Stimulated activated CD8-positive, alpha-beta memory T cell treated with anti-CD3 and anti-CD28 coated beads, Interleukin-7, amount 100 ng/mL, for 48 hours (primary cell): ENCODE measurements at regions not wholly inside any gene's neighbourhood (a gene's known extent, or its start where the extent isn't known, plus 50 kb on each side); places are given as distances from the start of the nearest gene placed in this dataset.

Experiments used
- DNase-seq, 2 donors: peaks; one replicate each; pipeline ENCODE4 v3.0.0-alpha.2; 2020; ENCODE audit warnings: low read depth in 1 of 2; ENCODE audit errors: extremely low read depth in 1 of 2

DNA sequence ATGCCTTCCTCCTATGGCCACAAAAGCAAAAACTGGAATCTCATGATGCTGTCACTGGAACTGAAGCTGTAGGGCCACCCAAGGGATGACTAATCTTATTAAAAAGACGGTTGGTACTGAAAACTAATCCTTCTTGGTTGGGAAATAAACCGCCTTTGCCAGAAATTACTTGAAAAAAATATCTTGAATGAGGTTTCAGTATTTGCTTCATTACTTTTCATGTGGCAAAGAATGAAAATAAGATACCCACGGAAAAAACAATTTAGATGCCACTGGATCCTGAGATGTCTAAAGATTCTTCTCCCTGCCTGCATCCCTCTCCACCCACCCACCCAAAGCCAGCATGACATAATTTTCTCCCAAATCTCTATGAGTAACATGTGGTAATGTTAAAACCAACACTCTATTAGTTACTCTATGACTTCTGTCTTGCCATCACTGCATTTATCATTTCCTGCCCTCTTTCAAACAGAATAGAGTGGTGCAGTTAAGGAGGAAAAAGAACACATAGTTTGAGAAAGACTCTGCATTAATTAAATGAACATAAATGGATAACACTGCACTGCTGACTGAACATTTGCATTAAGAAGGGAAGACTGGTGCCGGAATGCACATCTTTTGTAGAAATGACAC lies 111.8 kb upstream of the DPH6 start:
- peak in 1 of 2 donors; percentile 21 for DNase-seq

DNA sequence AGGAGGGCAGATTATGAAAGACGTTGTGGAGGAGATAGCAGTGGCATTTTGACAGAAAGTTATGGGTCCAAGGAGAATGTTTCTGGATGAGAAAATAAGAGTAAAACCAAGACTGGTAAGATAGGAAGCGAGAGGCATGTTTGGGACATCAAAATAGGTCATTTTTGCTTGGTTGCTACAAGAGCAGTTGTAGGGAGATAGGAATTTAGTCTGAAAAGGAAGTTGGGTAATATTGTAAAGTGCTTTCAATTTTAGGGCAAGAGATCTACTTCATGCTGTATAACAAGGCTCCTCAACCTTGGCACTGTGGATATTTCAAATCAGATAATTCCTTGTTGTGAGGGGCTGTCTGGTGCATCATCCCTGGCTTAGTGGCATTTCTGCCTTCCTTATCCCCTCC lies 118.0 kb upstream of the DPH6 start:
- DNase-seq, result no peak

DNA sequence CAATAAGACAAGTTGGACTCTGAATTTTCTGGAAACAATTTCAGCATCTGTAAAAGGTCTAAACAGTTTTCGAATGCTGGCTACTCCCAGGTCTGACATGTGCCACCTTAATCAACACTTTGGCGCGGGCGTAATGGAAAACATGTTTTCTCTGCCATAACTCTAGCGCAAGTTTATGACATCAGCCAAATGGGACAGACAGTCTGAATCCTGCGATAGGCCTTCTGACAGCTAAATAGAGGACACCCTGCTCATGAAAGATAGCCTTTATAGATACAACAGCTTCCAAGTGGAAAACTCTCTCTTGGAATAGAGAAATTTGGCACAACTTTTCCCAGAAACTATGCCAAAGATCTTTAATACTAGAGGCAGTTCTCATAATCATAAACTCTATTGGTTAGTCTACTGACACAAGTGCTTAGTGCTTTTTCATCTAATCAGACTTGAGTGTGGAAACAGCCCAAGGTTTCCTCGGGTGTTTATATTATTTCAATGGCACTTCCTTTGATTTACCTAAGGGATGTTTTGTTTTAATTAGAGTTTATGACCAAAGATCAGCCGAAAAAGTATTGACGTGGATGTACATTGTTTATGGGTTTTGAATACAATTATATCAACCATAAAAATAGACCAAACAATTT lies 120.1 kb upstream of the DPH6 start:
- no peak for DNase-seq

DNA sequence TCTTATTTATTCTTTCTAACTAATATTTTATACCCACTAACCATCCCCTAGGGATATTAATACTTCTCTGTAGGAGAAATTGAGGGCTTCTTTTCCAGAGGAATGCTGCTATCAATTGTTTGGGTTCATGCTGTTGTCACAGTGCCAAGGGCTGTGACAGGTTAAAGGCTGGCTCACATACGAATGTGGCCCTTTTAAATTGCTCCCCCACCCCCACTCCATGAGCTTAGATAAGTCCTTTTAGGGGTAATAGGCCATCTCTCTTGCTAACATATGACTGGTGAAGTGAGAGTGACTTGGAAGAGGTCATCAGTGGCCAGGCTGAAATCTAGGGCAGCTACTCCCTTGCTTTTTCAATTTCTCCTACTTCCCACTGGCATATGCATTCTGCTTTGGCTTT lies 121.9 kb upstream of the DPH6 start:
- DNase-seq, result no peak

DNA sequence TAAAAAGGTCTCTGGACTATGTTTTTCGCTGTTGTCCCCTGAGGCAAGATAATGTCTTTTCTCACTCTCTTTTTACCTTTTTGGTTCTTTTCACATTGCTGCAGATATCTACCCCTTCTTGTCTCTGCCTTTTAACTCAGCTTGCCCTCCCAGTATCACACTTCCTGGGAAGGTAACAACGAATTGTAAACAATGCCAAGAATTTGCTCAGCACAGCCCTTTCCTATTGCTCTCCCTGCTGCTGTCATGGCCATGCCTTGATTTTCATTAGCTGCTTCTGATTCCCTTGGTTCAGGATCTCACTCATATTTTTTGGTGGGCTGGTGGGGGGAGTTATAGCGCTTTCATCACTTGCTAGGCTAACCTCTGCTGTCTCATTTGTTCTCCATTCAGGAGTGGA lies 123.1 kb upstream of the DPH6 start:
- DNase-seq, result no peak

DNA sequence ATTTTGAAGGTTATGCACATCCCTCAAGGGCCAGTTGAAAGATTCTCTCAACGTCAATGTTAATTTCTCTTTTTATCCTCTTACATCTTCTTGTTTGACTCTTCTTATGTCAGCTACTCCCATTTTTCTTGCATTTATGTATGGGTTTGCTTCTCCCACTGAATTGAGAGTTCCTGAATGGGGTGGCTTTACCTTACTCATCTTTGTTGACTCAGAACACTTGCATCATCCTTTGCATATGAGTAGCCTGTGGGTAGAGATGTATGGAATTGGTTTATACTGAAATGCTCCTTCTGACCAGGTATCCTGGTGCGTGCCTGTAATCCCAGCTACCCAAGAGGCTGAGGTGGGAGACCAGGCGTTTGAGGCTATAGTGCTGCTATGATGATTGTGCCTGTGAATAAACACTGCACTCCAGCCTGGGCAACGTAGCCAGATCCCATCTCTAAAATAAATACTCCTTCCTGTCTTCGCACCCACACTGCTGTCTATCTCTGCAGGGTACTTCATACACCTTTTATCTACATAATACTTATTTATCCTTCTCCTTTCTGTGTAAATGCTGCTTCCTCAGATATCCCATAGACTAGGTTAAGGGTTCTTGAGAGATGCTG lies 123.6 kb upstream of the DPH6 start:
- DNase-seq, result no peak

DNA sequence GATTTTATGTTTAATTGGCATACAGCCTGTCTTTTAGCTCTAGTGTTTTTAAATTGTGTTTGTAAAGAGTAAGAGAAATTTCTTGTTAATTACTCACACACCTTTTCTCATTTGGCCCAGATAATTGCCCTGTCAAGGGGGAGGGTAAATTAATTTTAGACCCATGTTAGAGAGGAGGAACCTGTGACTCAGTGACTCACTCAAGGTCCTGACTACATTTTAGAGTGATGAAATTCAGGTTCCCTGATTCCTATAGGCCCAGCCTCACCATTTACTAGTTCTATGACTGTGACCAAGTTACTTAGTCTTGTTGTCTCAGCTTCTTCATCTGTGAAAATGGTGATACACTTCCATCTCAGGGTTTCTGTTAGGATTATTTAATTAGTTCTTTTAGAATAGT lies 125.2 kb upstream of the DPH6 start:
- DNase-seq, result no peak

DNA sequence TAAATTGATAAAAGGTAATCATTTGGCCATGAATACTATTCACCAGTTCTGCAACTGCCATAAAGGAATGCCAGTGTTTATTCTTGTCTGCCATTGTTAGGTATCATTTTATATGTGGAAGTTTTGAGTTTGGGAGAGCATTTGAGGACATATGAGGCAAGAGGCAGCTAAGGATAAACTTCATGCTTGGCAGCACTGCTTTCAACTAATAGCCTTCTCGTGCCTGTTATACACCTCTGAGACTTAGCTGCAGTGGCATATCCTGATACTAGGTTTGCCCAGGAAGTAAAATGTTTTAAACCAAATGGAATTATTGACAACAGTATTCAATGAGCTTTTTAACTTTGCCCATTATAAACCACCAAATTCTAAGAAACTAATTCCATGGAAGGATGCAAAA lies 126.0 kb upstream of the DPH6 start:
- DNase-seq, result no peak

DNA sequence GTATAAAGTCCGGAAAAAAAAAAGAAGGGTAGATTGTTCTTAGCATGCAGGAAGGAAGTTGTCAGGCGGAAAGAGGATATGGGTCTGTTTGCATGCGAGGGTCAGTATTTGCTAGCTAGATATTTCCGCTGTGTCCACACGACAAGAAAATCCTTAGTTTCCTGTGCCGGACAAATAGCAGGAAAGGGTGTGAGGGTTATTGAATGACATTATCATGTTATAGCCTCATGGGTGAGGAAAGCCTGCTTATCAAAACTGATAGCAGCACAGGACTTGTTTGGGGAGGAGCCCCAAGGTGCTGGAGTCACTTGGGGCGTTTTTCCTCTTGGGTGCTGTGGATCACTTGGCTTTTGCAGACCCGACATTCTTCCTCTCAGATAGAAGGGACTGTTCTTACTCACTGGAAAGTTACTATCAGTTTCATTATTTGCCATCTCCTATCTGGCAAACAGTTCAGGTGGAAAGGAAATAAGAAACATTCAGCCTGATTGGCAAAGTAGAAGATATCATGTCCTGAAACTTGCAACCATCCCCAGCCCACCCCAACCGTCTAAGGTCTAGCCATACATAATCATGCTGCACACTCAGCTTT lies 127.2 kb upstream of the DPH6 start:
- no peak for DNase-seq

DNA sequence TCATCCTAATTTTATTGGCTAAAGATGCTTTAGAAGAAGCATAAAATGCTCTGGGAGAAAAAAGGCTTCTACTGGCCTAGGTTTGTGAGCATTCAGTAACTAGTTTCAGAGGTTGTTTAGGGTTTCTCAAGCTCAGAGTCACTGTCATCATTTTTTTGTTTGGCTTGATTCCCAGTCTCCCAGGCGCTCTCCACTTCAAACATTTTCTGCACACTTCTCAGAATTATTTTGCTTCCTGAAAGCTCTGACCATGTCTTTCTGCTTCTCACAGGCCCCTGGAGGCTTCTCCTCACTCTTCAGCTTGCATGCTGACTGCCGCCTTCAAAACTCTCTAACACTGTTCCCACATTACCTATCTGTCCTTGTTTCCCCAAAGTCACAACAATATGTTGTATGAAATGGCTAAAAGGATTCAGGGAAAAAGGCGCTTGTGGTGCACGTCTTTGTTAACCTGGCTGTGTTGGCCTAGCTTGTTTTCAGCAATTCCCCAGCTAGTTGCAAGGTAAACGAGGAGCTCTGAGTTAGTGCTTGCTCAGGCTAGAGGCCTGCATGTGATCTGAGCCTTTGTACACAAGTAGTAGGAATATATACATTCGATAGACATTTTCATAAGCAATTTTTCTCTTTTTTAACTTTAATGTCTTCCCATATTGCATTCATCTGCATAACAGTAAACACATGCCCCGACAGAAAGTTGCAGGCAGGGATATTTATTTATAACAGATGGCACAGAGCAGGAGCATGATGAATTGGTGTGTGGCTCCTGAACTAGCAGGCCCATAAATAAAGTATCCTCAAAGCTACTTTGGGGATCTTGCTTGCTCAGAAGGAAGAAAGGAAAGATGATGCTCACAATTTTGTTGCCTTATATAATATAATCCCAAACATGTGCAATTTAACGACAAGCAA lies 129.2 kb upstream of the DPH6 start:
- no peak for DNase-seq

DNA sequence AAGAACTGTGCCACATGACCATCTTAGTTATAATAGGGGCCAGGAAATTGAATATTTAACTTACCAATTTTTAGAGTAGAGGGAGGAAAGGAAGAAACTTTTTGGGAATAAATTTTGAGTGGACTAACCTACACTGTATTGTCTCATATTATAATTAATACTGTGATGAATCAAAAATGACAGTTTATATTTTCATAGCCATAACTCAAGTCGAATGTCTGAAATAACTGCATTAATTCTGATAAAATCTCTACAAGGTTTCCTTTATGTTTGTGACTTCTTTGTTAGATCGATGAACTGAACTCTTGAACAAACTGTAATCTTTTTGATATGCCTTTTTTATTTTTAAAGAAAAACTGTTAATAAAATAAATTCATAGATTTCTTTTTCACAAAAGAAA lies 132.8 kb upstream of the DPH6 start:
- DNase-seq, result no peak

DNA sequence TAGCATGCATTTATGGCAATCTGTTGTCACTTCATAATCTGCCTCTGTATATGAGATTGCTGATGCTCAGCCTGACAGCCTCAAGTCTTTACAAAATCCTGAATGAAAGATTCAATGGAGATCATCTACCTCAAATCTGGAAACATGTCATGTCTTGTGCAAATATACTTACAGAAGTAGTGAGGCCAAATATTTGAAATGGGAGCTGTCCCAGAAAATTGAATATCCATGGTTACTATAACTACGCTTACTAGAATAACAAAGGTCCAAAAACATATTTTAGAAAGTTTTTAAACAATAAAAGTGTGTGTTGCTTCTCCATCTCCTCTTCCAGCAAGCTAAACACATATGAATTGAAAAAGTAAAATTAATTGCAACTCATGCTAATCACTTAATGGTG lies 133.2 kb upstream of the DPH6 start:
- no peak for DNase-seq

DNA sequence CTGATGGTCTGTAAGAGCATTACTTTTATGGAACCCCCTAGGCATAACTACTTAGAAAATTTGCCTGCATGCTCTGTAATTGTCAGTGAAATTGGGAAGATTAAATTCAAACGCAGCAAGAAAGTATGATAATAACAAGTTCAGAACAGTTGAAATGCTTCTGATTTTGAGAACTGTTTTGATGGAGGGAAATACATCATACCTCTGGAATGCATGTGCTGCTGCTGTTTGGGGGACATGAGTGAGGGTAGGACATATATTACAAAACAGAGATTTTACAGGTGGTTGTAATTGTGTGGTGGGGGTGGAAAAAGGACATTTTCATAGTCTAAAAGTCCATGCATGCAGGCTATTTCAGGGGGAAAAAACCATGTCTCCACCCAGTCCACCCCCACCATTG lies 135.0 kb upstream of the DPH6 start:
- no peak for DNase-seq

DNA sequence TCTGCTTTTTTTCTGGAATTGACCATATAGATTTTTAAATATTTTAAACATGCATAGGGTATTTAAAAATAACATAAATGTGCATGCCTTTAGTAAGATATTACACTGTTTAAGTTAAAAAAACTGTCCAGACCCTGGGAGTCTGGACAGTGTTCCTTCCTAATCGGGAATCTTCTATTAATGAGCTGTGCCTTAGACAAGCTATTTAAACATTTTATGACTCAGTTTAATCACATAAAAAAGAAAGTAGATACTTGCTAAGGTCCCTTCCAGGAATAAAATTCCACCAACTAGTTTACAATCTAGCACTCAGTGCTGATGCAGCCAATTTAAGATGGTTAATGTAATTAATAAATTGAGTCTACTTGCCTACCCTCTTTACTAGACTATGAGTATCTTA lies 140.4 kb upstream of the DPH6 start:
- DNase-seq, result no peak

DNA sequence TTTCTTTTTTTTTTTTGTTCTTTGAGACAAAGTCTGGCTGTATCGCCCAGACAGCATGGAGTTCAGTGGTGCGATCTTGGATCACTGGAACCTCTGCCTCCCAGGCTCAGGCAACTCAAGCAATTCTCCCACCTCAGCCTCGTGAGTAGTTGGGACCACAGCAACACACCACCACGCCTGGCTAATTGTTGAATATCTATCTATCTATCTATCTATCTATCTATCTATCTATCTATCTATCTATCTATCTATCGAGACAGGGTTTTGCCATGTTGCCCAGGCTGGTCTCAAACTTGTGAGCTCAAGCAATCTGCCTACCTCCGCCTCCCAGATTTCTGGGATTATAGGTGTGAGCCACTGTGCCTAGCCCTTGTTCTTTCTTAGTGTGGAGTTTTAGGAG lies 143.3 kb upstream of the DPH6 start:
- DNase-seq, result no peak

DNA sequence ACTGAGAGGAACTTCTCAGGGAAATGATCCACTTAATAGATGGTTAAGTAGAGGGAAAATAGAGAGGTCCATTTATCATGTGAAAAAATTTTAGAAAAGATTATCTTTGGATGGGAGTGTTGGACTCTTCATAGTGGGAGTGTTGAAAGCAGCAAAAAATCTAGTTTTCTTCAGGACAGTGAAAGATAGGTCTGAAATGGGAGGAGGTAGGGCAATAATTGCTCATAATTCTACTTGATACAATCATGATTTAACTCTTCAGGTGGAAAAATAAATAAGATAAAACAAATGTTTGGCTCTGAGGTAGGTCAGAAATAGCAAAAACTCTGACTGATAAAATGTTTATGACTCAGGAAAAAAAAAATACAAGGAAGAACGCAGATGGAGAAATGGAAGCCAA lies 144.1 kb upstream of the DPH6 start:
- DNase-seq, result no peak

DNA sequence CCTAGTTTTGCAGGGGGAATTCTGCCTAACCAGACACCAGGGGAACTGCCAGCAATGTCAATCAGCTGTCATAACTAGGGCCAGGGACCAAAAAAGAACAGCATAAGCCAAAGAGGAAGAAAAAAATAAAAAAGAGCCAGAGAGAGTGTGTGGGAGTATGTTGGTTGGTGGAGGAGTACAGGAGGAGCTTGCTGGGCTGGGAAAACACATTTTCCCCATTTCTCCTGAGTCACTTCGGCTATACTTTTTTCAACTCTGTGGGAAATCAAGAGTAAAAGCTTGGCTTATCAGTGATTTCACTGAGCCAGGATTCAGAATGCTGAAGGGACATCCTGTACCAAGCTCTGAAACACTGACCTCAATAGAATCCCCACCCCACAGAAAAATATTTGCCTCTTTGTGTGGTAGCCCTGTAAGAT lies 144.7 kb upstream of the DPH6 start:
- no peak for DNase-seq

DNA sequence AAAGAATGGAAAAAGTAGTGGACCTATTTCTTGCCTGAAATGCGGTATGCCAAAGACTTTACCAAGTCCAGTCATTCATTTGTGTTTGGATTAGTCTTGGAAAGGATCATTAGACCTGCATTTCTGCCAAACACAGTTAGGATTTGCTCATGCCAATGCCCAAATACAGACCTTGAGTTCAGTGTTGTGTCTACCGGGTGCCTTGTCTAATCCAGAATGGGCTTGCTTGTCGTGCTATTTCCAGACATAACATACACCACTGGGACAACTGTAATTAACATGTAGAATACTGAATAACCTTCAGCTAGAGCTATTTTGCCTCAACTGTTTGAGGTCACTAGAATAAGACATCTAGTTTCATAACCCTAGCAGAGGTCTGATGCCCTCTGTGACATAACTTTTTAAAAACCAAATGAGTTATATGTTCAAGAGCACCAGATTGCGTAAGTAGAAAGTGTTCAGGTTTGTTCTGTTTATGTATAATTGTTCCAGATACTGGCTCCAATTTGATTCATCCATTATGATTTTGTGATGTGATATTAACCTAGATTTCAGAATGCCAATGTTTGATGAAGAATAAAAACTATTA lies 145.3 kb upstream of the DPH6 start:
- DNase-seq, result no peak

DNA sequence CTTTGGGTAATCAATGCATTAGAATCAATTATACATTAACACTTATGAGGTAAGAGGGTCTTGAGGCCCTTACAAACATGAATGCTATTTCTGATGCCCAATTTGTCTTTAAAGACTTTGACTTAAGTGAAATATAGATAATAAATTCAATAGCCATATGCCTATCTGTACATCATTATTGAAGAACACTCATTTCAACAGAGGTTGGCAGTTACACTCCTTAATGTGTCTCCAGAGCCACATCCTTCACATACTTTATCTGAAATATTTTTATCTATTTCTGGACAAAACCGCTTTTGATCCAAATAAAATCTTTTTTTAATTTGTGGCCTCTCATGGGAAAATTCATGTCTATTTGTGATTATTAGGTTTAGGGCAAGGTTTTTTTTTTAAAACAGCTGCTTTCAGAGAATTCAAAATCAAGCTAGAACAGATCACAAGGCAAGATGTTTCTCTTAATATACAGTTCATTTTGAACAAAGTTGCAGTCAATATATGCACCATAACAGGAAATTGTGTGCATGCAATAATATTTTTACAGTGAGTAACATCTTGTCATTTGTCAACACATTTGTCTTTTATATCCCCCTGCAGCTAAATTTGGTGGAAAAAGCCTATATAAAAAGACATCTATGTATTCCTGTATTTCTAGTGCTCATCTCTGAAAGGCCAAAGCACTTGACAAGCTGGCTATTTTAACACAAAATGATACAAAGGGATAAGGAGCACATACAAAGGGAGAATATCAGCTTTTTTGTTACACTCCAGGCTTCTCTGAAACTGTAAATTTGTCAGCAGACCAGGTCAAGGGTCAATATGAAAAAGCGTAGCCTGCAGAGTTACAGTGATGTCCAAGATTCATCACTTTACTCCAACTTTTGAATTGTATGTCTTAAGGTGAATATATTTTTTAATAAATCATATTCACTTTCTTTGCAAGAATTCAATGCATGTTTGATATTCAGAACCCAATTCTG lies 146.2 kb upstream of the DPH6 start:
- DNase-seq, result no peak

DNA sequence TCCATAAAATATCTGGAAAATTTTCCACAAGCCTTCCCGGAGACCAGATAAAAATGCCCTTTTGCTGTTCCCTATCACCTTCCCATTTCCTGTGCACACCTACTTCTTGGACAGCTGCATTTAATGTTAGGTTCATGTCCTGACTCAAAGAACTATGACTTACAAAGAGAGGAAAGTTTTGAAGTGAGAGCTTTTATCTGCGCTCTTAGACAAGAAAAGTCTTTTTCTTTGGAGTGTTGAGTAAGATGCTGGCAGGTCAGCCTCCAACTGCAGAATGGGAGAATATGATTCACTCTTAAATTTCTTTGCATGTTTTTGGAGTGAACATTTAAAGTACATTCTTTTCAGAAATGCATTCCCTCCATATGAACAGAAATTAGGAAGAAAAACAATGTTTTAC lies 147.3 kb upstream of the DPH6 start:
- DNase-seq, result no peak
